ENCODE measurements at regions not wholly inside any gene's neighbourhood (a gene's known extent, or its start where the extent isn't known, plus 50 kb on each side); places are given as distances from the start of the nearest gene placed in this dataset.

- Histone ChIP-seq H3K36me3 (no peaks in the 10 kb centered on the region), H3K27ac (no peak overlapping the region), H3K27me3 (no peaks in the 10 kb centered on the region), H3K4me1 (no peaks in the 10 kb centered on the region), H3K4me3 (no peak overlapping the region), H3K9me3 (no peaks in the 10 kb centered on the region)
- DNase-seq (ENCODE audit: low spot score in 2 of 2), result no peak
- WGBS, 2 donors, result 83 to 86% methylated on average over 7 of the region's 7 CpGs
- TF ChIP-seq POLR2A (IDR thresholded peaks at IDR 0.05) (no peak), EP300 (IDR thresholded peaks at IDR 0.05) (no peak), CTCF (IDR thresholded peaks at IDR 0.05) (no peak)
Observed at GRCh38 chr10:56298941-56299340, 62.1 kb downstream of the ZWINT start.

GRCh38 chr10:56296618-56297017, 64.4 kb downstream of the ZWINT start:
- 89% methylated on average over 1 of the region's 1 CpG for WGBS, 2 donors
- H3K27me3 ChIP-seq, result no peaks in the 10 kb centered on the region
- no peak for DNase-seq (ENCODE audit: low spot score in 2 of 2)

GRCh38 chr10:56288403-56288802, 72.7 kb downstream of the ZWINT start:
- Histone ChIP-seq H3K4me1 (no peaks in the 10 kb centered on the region), H3K36me3 (no peaks in the 10 kb centered on the region), H3K4me3 (no peak overlapping the region), H3K9me3 (no peaks in the 10 kb centered on the region), H3K27me3 (no peaks in the 10 kb centered on the region), H3K27ac (no peak overlapping the region)
- 77 to 83% methylated on average over 2 of the region's 2 CpGs for WGBS, 2 donors
- DNase-seq (ENCODE audit: low spot score in 2 of 2), result no peak
- TF ChIP-seq EP300 (IDR thresholded peaks at IDR 0.05) (no peak), CTCF (IDR thresholded peaks at IDR 0.05) (no peak), POLR2A (IDR thresholded peaks at IDR 0.05) (no peak)

More at GRCh38 chr10:56296618-56297017, 64.4 kb downstream of the ZWINT start:
- no peak for TF ChIP-seq CTCF (IDR thresholded peaks at IDR 0.05)
- TF ChIP-seq EP300 (IDR thresholded peaks at IDR 0.05), result no peak
- no peak for TF ChIP-seq POLR2A (IDR thresholded peaks at IDR 0.05)
- H3K27ac ChIP-seq, result no peak overlapping the region
- no peak overlapping the region for H3K4me3 ChIP-seq
- no peaks in the 10 kb centered on the region for H3K4me1 ChIP-seq
- no peaks in the 10 kb centered on the region for H3K36me3 ChIP-seq
- H3K9me3 ChIP-seq, result no peaks in the 10 kb centered on the region

- Histone ChIP-seq H3K36me3 (no peaks in the 10 kb centered on the region), H3K9me3 (no peaks in the 10 kb centered on the region), H3K27ac (no peak overlapping the region), H3K27me3 (no peaks in the 10 kb centered on the region), H3K4me1 (no peaks in the 10 kb centered on the region), H3K4me3 (no peak overlapping the region)
- no peak for DNase-seq (ENCODE audit: low spot score in 2 of 2)
- TF ChIP-seq POLR2A (IDR thresholded peaks at IDR 0.05) (no peak), EP300 (IDR thresholded peaks at IDR 0.05) (no peak), CTCF (IDR thresholded peaks at IDR 0.05) (no peak)
Observed at GRCh38 chr10:56286096-56286495, 75.0 kb downstream of the ZWINT start.

GRCh38 chr10:56279270-56279669, 81.8 kb downstream of the ZWINT start:
- Histone ChIP-seq H3K36me3 (no peaks in the 10 kb centered on the region), H3K27ac (no peak overlapping the region), H3K9me3 (no peaks in the 10 kb centered on the region), H3K4me3 (no peak overlapping the region), H3K4me1 (no peaks in the 10 kb centered on the region), H3K27me3 (no peaks in the 10 kb centered on the region)
- DNase-seq (ENCODE audit: low spot score in 2 of 2), result no peak
- TF ChIP-seq POLR2A (IDR thresholded peaks at IDR 0.05) (no peak), EP300 (IDR thresholded peaks at IDR 0.05) (no peak), CTCF (IDR thresholded peaks at IDR 0.05) (no peak)

All from tibial nerve (tissue), 4 donors.